AG09309 (cell line): ENCODE measurements at regions not wholly inside any gene's neighbourhood (a gene's known extent, or its start where the extent isn't known, plus 50 kb on each side); places are given as distances from the start of the nearest gene placed in this dataset.

Experiments used
- DNase-seq: peaks from one replicate; pipeline ENCODE4 v3.0.0-alpha.2; 2010; ENCODE audit warnings: low read depth
- H3K4me3 ChIP-seq: 2 replicates; pipeline ENCODE4 v1.5.1; 2011; ENCODE audit warnings: mild to moderate bottlenecking, low read depth, low read length, moderate library complexity; ENCODE audit not compliant: control insufficient read depth
- CTCF ChIP-seq: IDR thresholded peaks from 2 replicates; pipeline ENCODE4 v1.5.1; 2011; ENCODE audit warnings: mild to moderate bottlenecking, low read depth, low read length, inconsistent platforms; ENCODE audit not compliant: insufficient read depth, control insufficient read depth; ENCODE audit errors: missing control alignments

- no peak overlapping the region for H3K4me3 ChIP-seq
- no peak for TF ChIP-seq CTCF
- DNase-seq: peak; percentile 16
These were observed 328.6 kb downstream of the SUCLA2 start for GRCh38 chr13:47672245-47673008.

- TF ChIP-seq CTCF: no peak
- no peak for DNase-seq
These were observed 329.3 kb downstream of the SUCLA2 start for GRCh38 chr13:47671776-47672175.

GRCh38 chr13:47665043-47665442, 336.0 kb downstream of the SUCLA2 start:
- H3K4me3 ChIP-seq: no peak overlapping the region
- TF ChIP-seq CTCF: no peak
- no peak for DNase-seq

More at GRCh38 chr13:47671776-47672175, 329.3 kb downstream of the SUCLA2 start:
- no peak overlapping the region for H3K4me3 ChIP-seq

GRCh38 chr13:47661076-47661475, 340.0 kb downstream of the SUCLA2 start:
- no peak overlapping the region for H3K4me3 ChIP-seq
- peak; percentile 82 for DNase-seq
- no peak for TF ChIP-seq CTCF

- DNase-seq: no peak
- no peak for TF ChIP-seq CTCF
- H3K4me3 ChIP-seq: no peak overlapping the region
These were observed 344.4 kb downstream of the SUCLA2 start for GRCh38 chr13:47656651-47657050.

- no peak for DNase-seq
- H3K4me3 ChIP-seq: no peak overlapping the region
- no peak for TF ChIP-seq CTCF
These were observed 350.9 kb downstream of the SUCLA2 start for GRCh38 chr13:47650209-47650608.

- no peak for DNase-seq
- TF ChIP-seq CTCF: no peak
- H3K4me3 ChIP-seq: no peak overlapping the region
These were observed 354.1 kb downstream of the SUCLA2 start for GRCh38 chr13:47647001-47647400.
